ENCODE measurements at regions not wholly inside any gene's neighbourhood (a gene's known extent, or its start where the extent isn't known, plus 50 kb on each side); places are given as distances from the start of the nearest gene placed in this dataset.

- TF ChIP-seq IRF5 (IDR thresholded peaks at IDR 0.05; ENCODE audit: borderline replicate concordance) (no peak), LARP7 (IDR thresholded peaks at IDR 0.05) (no peak)
Observed at GRCh38 chr9:13755551-13755950, 476.1 kb upstream of the MPDZ start (continued).

GRCh38 chr9:13750639-13751038 is 471.1 kb upstream of the MPDZ start:
- ChIA-PET POLR2A (no interaction called here), CTCF (no interaction called here), RAD21 (ENCODE audit: unreplicated experiment) (no interaction called here), SMC1A (ENCODE audit: uncharacterized antibody, unreplicated experiment) (no interaction called here)
- no peaks in the 10 kb centered on the region for H3K4me1 ChIP-seq (ENCODE audit: control insufficient read depth, insufficient read depth, low read length)
- H3K4me3 ChIP-seq = no peak overlapping the region
- H2AFZ ChIP-seq (ENCODE audit: control insufficient read depth, low read depth, low read length) = no peak overlapping the region
- no peak for FAIRE-seq
- no peak for DNase-seq (ENCODE audit: low read depth, low spot score)
- in situ Hi-C loops (cut with MboI) (no loop called here), intact Hi-C loops (cut with micrococcal nuclease; ENCODE audit: unreplicated experiment) (no loop called here)
- TF ChIP-seq BCLAF1 (IDR thresholded peaks at IDR 0.05) (no peak), PAX8 (IDR thresholded peaks at IDR 0.05) (no peak), ZNF384 (IDR thresholded peaks at IDR 0.05; ENCODE audit: borderline replicate concordance, low read depth, low read length) (no peak), HSF1 (IDR thresholded peaks at IDR 0.05; ENCODE audit: low read depth, low read length) (no peak), NR2C1 (IDR thresholded peaks at IDR 0.05) (no peak), RUNX3 (IDR thresholded peaks at IDR 0.05; ENCODE audit: low read length) (no peak), POU2F2 (IDR thresholded peaks at IDR 0.05; ENCODE audit: borderline replicate concordance, low read depth, low read length) (no peak), PRDM15 (CRISPR knock-in tag; IDR thresholded peaks at IDR 0.05) (no peak), NFYA (IDR thresholded peaks at IDR 0.05; ENCODE audit: borderline replicate concordance, low read depth, low read length) (no peak)
- no peaks in the 10 kb centered on the region for H4K20me1 ChIP-seq (ENCODE audit: control insufficient read depth, insufficient read depth)
- no peaks in the 10 kb centered on the region for H3K79me2 ChIP-seq (ENCODE audit: control insufficient read depth, insufficient read depth, low read length)
- H3K4me2 ChIP-seq (ENCODE audit: control insufficient read depth, insufficient read depth) = no peak overlapping the region
- WGBS (ENCODE audit: insufficient coverage, insufficient replicate concordance, low lambda C conversion rate, missing lambda C conversion rate) = 13% methylated on average over 3 of the region's 3 CpGs
- H3K9me3 ChIP-seq (replicated peaks; ENCODE audit: control insufficient read depth, insufficient read depth, low read length) = no peaks in the 10 kb centered on the region
- no peak overlapping the region for H3K27ac ChIP-seq (ENCODE audit: control insufficient read depth, insufficient read depth)
- H3K9ac ChIP-seq (ENCODE audit: control insufficient read depth, insufficient read depth, low read length) = no peak overlapping the region
- no peaks in the 10 kb centered on the region for H3K27me3 ChIP-seq (replicated peaks in 1 of 2; ENCODE audit: control insufficient read depth in 2 of 2, insufficient read depth in 2 of 2, low read length in 1 of 2)
- BruUV-seq (replicated peaks) = no TSS peak
- ATAC-seq = no peak
- H3K36me3 ChIP-seq (ENCODE audit: control insufficient read depth in 2 of 2, insufficient read depth in 2 of 2, low read length in 1 of 2) = no peaks in the 10 kb centered on the region
